Keratinocyte (primary cell): ENCODE measurements at regions not wholly inside any gene's neighbourhood (a gene's known extent, or its start where the extent isn't known, plus 50 kb on each side); places are given as distances from the start of the nearest gene placed in this dataset.

Experiments used
- DNase-seq: peaks from one replicate; pipeline ENCODE4 v3.0.0-alpha.2; 2011; ENCODE audit warnings: low read depth, missing footprints, low spot score
- FAIRE-seq: peaks from 2 replicates; lab custom pipeline; 2011; peaks lifted over from hg19 to GRCh38; lab: Jason Lieb, UNC
- H2AFZ ChIP-seq: 2 replicates; pipeline ENCODE4 v1.6.0; 2012; ENCODE audit warnings: low read length, control low read depth, inconsistent platforms; ENCODE audit not compliant: control insufficient read depth
- H3K27ac ChIP-seq: 2 replicates; pipeline ENCODE4 v1.5.1; 2011; ENCODE audit warnings: low read length; ENCODE audit not compliant: control insufficient read depth, insufficient read depth
- H3K27me3 ChIP-seq: 3 replicates; pipeline ENCODE4 v1.6.0; 2011; ENCODE audit warnings: low read length; ENCODE audit not compliant: control insufficient read depth, insufficient read depth; ENCODE audit errors: extremely low read depth
- H3K36me3 ChIP-seq, 2 experiments: 2 replicates in 1 of 2; 3 replicates in 1 of 2; pipeline ENCODE4 v1.5.1; 2011; ENCODE audit warnings: low read length in 2 of 2, mild to moderate bottlenecking in 1 of 2; ENCODE audit not compliant: control insufficient read depth in 2 of 2, insufficient read depth in 2 of 2; ENCODE audit errors: extremely low read depth in 1 of 2
- H3K4me1 ChIP-seq: 3 replicates; pipeline ENCODE4 v1.5.1; 2011; ENCODE audit warnings: low read length; ENCODE audit not compliant: control insufficient read depth, insufficient read depth; ENCODE audit errors: extremely low read depth
- H3K4me2 ChIP-seq: 3 replicates; pipeline ENCODE4 v1.6.0; 2011; ENCODE audit warnings: low read depth, low read length; ENCODE audit not compliant: control insufficient read depth, insufficient read depth; ENCODE audit errors: extremely low read depth
- H3K4me3 ChIP-seq, 3 experiments: fragments of 200-600 bp in 1 of 3; sonication (generic) in 1 of 3; 2 replicates in 2 of 3; 3 replicates in 1 of 3; pipeline ENCODE4 v1.5.1; 2011 to 2016; ENCODE audit warnings: low read length in 3 of 3, mild to moderate bottlenecking in 3 of 3, control low read depth in 2 of 3, inconsistent platforms in 1 of 3, low read depth in 1 of 3, mixed read lengths in 1 of 3, mixed run types in 1 of 3, moderate library complexity in 1 of 3; ENCODE audit not compliant: control insufficient read depth in 2 of 3, insufficient read depth in 2 of 3; ENCODE audit errors: extremely low read depth in 1 of 3
- H3K79me2 ChIP-seq: 2 replicates; pipeline ENCODE4 v1.6.0; 2012; ENCODE audit warnings: low read length; ENCODE audit not compliant: control insufficient read depth, insufficient read depth
- H3K9ac ChIP-seq: 3 replicates; pipeline ENCODE4 v1.6.0; 2011; ENCODE audit warnings: low read length; ENCODE audit not compliant: control insufficient read depth, insufficient read depth; ENCODE audit errors: extremely low read depth
- H3K9me1 ChIP-seq: 3 replicates; pipeline ENCODE4 v1.6.0; 2011; ENCODE audit warnings: low read length; ENCODE audit not compliant: control insufficient read depth, insufficient read depth; ENCODE audit errors: extremely low read depth
- H3K9me3 ChIP-seq: 2 replicates; pipeline ENCODE4 v1.5.1; 2012; ENCODE audit warnings: low read depth, low read length; ENCODE audit not compliant: control insufficient read depth
- H4K20me1 ChIP-seq: 3 replicates; pipeline ENCODE4 v1.6.0; 2011; ENCODE audit warnings: low read length; ENCODE audit not compliant: control insufficient read depth, insufficient read depth; ENCODE audit errors: extremely low read depth
- CTCF ChIP-seq, 3 experiments: IDR thresholded peaks in 1 of 3; conservative IDR thresholded peaks in 1 of 3; optimal IDR thresholded peaks in 1 of 3; 2 replicates in 2 of 3; 3 replicates in 1 of 3; pipeline versions ENCODE3 to v1.5.1; 2011; ENCODE audit warnings: low read length in 3 of 3, mild to moderate bottlenecking in 3 of 3, moderate library complexity in 2 of 3, control low read depth in 1 of 3, inconsistent platforms in 1 of 3; ENCODE audit not compliant: insufficient read depth in 2 of 3; ENCODE audit errors: extremely low read depth in 1 of 3
- EZH2 ChIP-seq: IDR thresholded peaks from one replicate; pipeline ENCODE4 v1.6.1; 2012; ENCODE audit warnings: inconsistent platforms, mild to moderate bottlenecking, low read length, moderate library complexity
- dilution Hi-C: fragments of 300-500 bp; cut with MboI; formaldehyde crosslinking; loops from one replicate; pipeline ENCODE4 v1.7.0; 2020; ENCODE audit warnings: low sequenced_read_pairs; ENCODE audit not compliant: extremely low pct_ligation_motif_present

- H2AFZ ChIP-seq = no peak overlapping the region
- H3K79me2 ChIP-seq = no peaks in the 10 kb centered on the region
- no peak for FAIRE-seq
- no peak overlapping the region for H3K4me2 ChIP-seq
- no peaks in the 10 kb centered on the region for H3K9me1 ChIP-seq
- no peaks in the 10 kb centered on the region for H3K27me3 ChIP-seq
- H3K27ac ChIP-seq = no peak overlapping the region
- dilution Hi-C loops = no loop called here
- DNase-seq = no peak
- H3K4me3 ChIP-seq = no peak overlapping the region
- H4K20me1 ChIP-seq = no peaks in the 10 kb centered on the region
- no peak overlapping the region for H3K9ac ChIP-seq
- no peaks in the 10 kb centered on the region for H3K36me3 ChIP-seq
- TF ChIP-seq EZH2 (no peak), CTCF (optimal IDR thresholded peaks at IDR 0.05 in 1 of 3, IDR thresholded peaks at IDR 0.05 in 1 of 3, conservative IDR thresholded peaks at IDR 0.05 in 1 of 3; ENCODE audit: extremely low read depth in 1 of 3, insufficient read depth in 2 of 3, low read length in 3 of 3) (no peak)
- no peaks in the 10 kb centered on the region for H3K9me3 ChIP-seq
- no peaks in the 10 kb centered on the region for H3K4me1 ChIP-seq
Observed at GRCh38 chr5:111887706-111888105, 130.7 kb upstream of the NREP start.

DNA sequence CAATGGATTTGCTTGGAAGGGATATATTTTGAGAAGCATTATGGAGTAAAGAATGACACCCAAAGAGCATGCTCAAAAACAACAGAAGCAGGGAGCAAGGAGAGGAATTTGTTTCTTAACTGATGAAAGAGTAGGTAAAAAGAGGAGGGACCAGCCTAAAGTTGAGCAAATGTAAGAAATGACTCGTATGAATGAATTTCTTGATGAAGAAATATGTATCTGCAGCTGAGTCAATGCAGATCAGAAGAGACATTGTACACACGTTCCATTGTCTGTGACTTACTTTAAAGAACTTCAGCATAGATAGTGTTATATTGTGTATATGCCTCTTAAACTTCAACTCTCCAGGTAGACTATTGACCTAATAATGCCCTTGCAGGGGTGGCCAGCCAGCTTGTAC lies 112.7 kb upstream of the NREP start:
- peaks cover 2% of the 10 kb centered on the region for H3K4me1 ChIP-seq
- H3K4me2 ChIP-seq = no peak overlapping the region
- dilution Hi-C loops = no loop called here
- H3K9me1 ChIP-seq = no peaks in the 10 kb centered on the region
- no peaks in the 10 kb centered on the region for H3K27me3 ChIP-seq
- no peak overlapping the region for H3K27ac ChIP-seq
- FAIRE-seq (no peak), DNase-seq (no peak)
- H3K9me3 ChIP-seq = no peaks in the 10 kb centered on the region
- H2AFZ ChIP-seq = no peak overlapping the region
- no peaks in the 10 kb centered on the region for H4K20me1 ChIP-seq
- H3K79me2 ChIP-seq = no peaks in the 10 kb centered on the region
- no peak overlapping the region for H3K4me3 ChIP-seq
- no peaks in the 10 kb centered on the region for H3K36me3 ChIP-seq
- TF ChIP-seq CTCF (optimal IDR thresholded peaks at IDR 0.05 in 1 of 3, IDR thresholded peaks at IDR 0.05 in 1 of 3, conservative IDR thresholded peaks at IDR 0.05 in 1 of 3; ENCODE audit: extremely low read depth in 1 of 3, insufficient read depth in 2 of 3, low read length in 3 of 3) (no peak), EZH2 (no peak)
- no peak overlapping the region for H3K9ac ChIP-seq
